Caco-2 (cell line): ENCODE measurements at regions not wholly inside any gene's neighbourhood (a gene's known extent, or its start where the extent isn't known, plus 50 kb on each side); places are given as distances from the start of the nearest gene placed in this dataset.

Experiments used
- BruUV-seq: library from RNA; stranded (reverse); fragments of 400-500 nt; replicated peaks from 2 replicates; lab custom pipeline; 2021; lab: Mats Ljungman, UMichigan
- CTCF ChIA-PET: fragments of 300-600 bp; sonication (Branson Sonifier 250); formaldehyde crosslinking; loops from one replicate; lab custom pipeline; 2022; ENCODE audit warnings: antibody characterized with exemption; lab: Charles Lee
- POLR2A ChIA-PET: fragments of 300-600 bp; sonication (Branson Sonifier 250); formaldehyde crosslinking; loops from one replicate; lab custom pipeline; 2022; ENCODE audit warnings: antibody characterized with exemption; lab: Charles Lee
- DNase-seq, 2 experiments: peaks; one replicate each; pipeline versions ENCODE4 v3.0.0 to v3.0.0-alpha.2; 2020 to 2022
- H3K27me3 ChIP-seq: replicated peaks from 2 replicates; pipeline ENCODE4 v1.6.0; 2011; ENCODE audit warnings: low read length; ENCODE audit not compliant: control insufficient read depth, insufficient read depth
- H3K36me3 ChIP-seq: 2 replicates; pipeline ENCODE4 v1.5.1; 2011; ENCODE audit warnings: low read length; ENCODE audit not compliant: control insufficient read depth, insufficient read depth
- H3K4me1 ChIP-seq: fragments of 250-450 bp; sonication (Bioruptor Pico); 2 replicates; pipeline ENCODE4 v1.5.1; 2020; ENCODE audit warnings: mild to moderate bottlenecking
- H3K4me3 ChIP-seq: 2 replicates; pipeline ENCODE4 v1.5.1; 2011; ENCODE audit warnings: low read depth, mild to moderate bottlenecking, control low read depth, low read length
- H3K9me3 ChIP-seq: fragments of 250-450 bp; sonication (Bioruptor Pico); 2 replicates; pipeline ENCODE4 v1.5.1; 2020; ENCODE audit warnings: mild to moderate bottlenecking, moderate library complexity
- H3K27ac Mint-ChIP-seq: one replicate; pipeline ENCODE4 v1.8.0; 2022; ENCODE audit warnings: mixed read lengths; ENCODE audit not compliant: unreplicated experiment
- H3K27me3 Mint-ChIP-seq: one replicate; pipeline ENCODE4 v1.8.0; 2022; ENCODE audit warnings: mixed read lengths; ENCODE audit not compliant: insufficient read depth, unreplicated experiment
- H3K36me3 Mint-ChIP-seq: one replicate; pipeline ENCODE4 v1.8.0; 2022; ENCODE audit warnings: mild to moderate bottlenecking, mixed read lengths; ENCODE audit not compliant: insufficient read depth, unreplicated experiment
- H3K4me1 Mint-ChIP-seq: one replicate; pipeline ENCODE4 v1.8.0; 2022; ENCODE audit warnings: low read depth, mixed read lengths; ENCODE audit not compliant: unreplicated experiment
- H3K4me3 Mint-ChIP-seq: one replicate; pipeline ENCODE4 v1.8.0; 2022; ENCODE audit warnings: mild to moderate bottlenecking, moderate library complexity, mixed read lengths; ENCODE audit not compliant: unreplicated experiment
- H3K9me3 Mint-ChIP-seq: one replicate; pipeline ENCODE4 v1.8.0; 2022; ENCODE audit warnings: mixed read lengths; ENCODE audit not compliant: unreplicated experiment
- intact Hi-C: fragments of 100-400 bp; cut with micrococcal nuclease; formaldehyde crosslinking; loops from one replicate; pipeline ENCODE4 v1.10.0; 2022; ENCODE audit not compliant: unreplicated experiment
- TF ChIP-seq, protein P1 (sequence below), 2 experiments: fragments of 200-600 bp in 1 of 2; IDR thresholded peaks; 1 replicate in 1 of 2; 2 replicates in 1 of 2; pipeline versions ENCODE4 v1.5.1 to v1.8.0; 2011 to 2022; ENCODE audit warnings: antibody characterized with exemption in 1 of 2, control low read depth in 1 of 2, inconsistent platforms in 1 of 2, low read depth in 1 of 2, low read length in 1 of 2, mild to moderate bottlenecking in 1 of 2, moderate library complexity in 1 of 2; ENCODE audit not compliant: insufficient read depth in 1 of 2, severe bottlenecking in 1 of 2, unreplicated experiment in 1 of 2

DNA sequence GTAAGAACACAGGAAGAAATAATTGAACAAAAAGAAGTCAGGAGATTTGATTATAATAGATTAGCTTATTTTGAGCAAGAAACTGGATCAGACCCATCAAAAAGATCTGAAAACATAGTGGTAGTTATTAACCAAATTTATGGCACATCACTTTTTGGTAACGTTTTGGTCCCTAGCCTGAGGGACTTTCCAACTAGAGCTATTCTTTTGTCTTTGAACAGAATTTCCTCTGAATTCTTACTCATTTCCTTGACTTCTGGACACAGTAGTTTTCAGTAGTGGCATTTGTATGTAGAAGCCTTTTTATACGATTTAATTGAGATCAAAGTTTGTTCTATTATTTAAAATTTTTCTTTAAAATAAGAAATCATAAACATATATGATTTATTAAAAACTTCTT lies 96.5 kb upstream of the PDGFD start:
- TF ChIP-seq, protein P1, sequence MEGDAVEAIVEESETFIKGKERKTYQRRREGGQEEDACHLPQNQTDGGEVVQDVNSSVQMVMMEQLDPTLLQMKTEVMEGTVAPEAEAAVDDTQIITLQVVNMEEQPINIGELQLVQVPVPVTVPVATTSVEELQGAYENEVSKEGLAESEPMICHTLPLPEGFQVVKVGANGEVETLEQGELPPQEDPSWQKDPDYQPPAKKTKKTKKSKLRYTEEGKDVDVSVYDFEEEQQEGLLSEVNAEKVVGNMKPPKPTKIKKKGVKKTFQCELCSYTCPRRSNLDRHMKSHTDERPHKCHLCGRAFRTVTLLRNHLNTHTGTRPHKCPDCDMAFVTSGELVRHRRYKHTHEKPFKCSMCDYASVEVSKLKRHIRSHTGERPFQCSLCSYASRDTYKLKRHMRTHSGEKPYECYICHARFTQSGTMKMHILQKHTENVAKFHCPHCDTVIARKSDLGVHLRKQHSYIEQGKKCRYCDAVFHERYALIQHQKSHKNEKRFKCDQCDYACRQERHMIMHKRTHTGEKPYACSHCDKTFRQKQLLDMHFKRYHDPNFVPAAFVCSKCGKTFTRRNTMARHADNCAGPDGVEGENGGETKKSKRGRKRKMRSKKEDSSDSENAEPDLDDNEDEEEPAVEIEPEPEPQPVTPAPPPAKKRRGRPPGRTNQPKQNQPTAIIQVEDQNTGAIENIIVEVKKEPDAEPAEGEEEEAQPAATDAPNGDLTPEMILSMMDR (IDR thresholded peaks at IDR 0.05; ENCODE audit: insufficient read depth in 1 of 2, low read depth in 1 of 2, low read length in 1 of 2, severe bottlenecking in 1 of 2, unreplicated experiment in 1 of 2) = no peak
- Mint-ChIP-seq H3K4me1 (peaks cover 16% of the 10 kb centered on the region), H3K9me3 (no peaks in the 10 kb centered on the region), H3K36me3 (no peaks in the 10 kb centered on the region), H3K27ac (no peak overlapping the region), H3K27me3 (no peaks in the 10 kb centered on the region), H3K4me3 (no peak overlapping the region)
- Histone ChIP-seq H3K27me3 (no peaks in the 10 kb centered on the region), H3K9me3 (no peaks in the 10 kb centered on the region), H3K4me3 (no peak overlapping the region), H3K4me1 (peaks cover 6% of the 10 kb centered on the region), H3K36me3 (no peaks in the 10 kb centered on the region)
- CTCF ChIA-PET = no interaction called here
- intact Hi-C loops = no loop called here
- DNase-seq = no peak
- POLR2A ChIA-PET = no interaction called here
- BruUV-seq = no TSS peak

DNA sequence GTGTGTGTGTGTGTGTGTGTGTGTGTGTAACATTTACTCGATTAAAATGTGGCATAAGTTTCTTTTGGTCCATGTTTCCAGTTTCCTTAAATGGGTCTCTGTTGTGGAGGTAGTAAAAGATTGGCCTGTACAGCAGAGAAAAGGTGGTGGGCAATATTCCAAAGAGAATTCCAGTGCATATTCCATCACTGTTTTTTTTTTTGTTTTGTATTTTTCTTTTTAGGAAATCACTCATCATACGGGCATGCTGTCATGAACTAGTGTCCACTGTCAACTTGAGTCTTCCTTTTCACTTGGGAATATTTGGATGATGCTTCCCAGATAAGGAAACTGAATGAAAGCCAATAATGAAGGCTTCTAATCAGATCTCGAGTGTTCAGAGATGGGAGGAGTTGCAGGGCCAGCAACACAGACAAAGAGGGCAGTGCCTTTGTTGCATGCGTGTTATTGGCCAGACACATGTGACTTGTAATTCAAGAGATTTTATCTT lies 95.2 kb upstream of the PDGFD start:
- H3K9me3 Mint-ChIP-seq = no peaks in the 10 kb centered on the region
- intact Hi-C loops = loop anchor here (5.0 to 10.0 kb wide), 2 partner anchors 337 to 346 kb away; no protein-coding TSS in a partner anchor
- no peak for DNase-seq
- no peaks in the 10 kb centered on the region for H3K36me3 Mint-ChIP-seq
- no peak overlapping the region for H3K27ac Mint-ChIP-seq
- Histone ChIP-seq H3K36me3 (no peaks in the 10 kb centered on the region), H3K27me3 (no peaks in the 10 kb centered on the region), H3K9me3 (no peaks in the 10 kb centered on the region), H3K4me1 (peaks cover 6% of the 10 kb centered on the region), H3K4me3 (no peak overlapping the region)
- ChIA-PET CTCF (interaction anchor here (0.6 kb wide), 1 partner anchor 198 kb away, joined by 3 read pairs; no protein-coding TSS in a partner anchor), POLR2A (no interaction called here)
- H3K4me3 Mint-ChIP-seq = no peak overlapping the region
- TF ChIP-seq, protein P1 (IDR thresholded peaks at IDR 0.05; ENCODE audit: insufficient read depth in 1 of 2, low read depth in 1 of 2, low read length in 1 of 2, severe bottlenecking in 1 of 2, unreplicated experiment in 1 of 2) = no peak
- H3K27me3 Mint-ChIP-seq = no peaks in the 10 kb centered on the region
- no TSS peak for BruUV-seq
- H3K4me1 Mint-ChIP-seq = peaks cover 16% of the 10 kb centered on the region

DNA sequence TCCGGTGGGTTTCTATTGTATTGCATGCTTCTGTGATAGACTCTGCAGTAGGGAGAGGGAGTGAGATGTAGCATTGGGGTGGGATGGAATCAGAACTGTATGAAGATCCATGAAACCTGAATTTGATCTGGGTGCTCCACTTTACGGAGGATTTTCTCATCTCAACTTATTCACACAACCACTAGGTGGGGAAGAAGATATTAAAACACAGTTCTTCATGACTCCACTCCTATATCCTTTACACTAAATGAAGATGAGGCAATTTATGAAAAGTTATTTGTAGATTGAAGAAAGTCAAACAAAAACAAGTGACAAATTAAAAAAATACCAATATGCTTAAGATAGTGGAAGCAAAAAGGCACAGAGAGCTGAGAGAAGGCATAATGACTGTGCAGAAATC lies 92.6 kb upstream of the PDGFD start:
- H3K4me1 Mint-ChIP-seq = peaks cover 16% of the 10 kb centered on the region
- Histone ChIP-seq H3K27me3 (no peaks in the 10 kb centered on the region), H3K4me3 (no peak overlapping the region), H3K4me1 (peaks cover 6% of the 10 kb centered on the region), H3K9me3 (no peaks in the 10 kb centered on the region), H3K36me3 (no peaks in the 10 kb centered on the region)
- no peak overlapping the region for H3K27ac Mint-ChIP-seq
- no peaks in the 10 kb centered on the region for H3K36me3 Mint-ChIP-seq
- no TSS peak for BruUV-seq
- intact Hi-C loops = loop anchor here (1.0 to 10.0 kb wide), 3 partner anchors 334 to 574 kb away; no protein-coding TSS in a partner anchor
- TF ChIP-seq, protein P1 (IDR thresholded peaks at IDR 0.05; ENCODE audit: insufficient read depth in 1 of 2, low read depth in 1 of 2, low read length in 1 of 2, severe bottlenecking in 1 of 2, unreplicated experiment in 1 of 2) = no peak
- no peak overlapping the region for H3K4me3 Mint-ChIP-seq
- no peaks in the 10 kb centered on the region for H3K9me3 Mint-ChIP-seq
- no peak for DNase-seq
- POLR2A ChIA-PET = no interaction called here
- CTCF ChIA-PET = no interaction called here
- no peaks in the 10 kb centered on the region for H3K27me3 Mint-ChIP-seq
